ENCODE measurements at regions not wholly inside any gene's neighbourhood (a gene's known extent, or its start where the extent isn't known, plus 50 kb on each side); places are given as distances from the start of the nearest gene placed in this dataset.
A peak's percentile ranks its signal among the peaks of the same experiment; 100 is the strongest.

DNA sequence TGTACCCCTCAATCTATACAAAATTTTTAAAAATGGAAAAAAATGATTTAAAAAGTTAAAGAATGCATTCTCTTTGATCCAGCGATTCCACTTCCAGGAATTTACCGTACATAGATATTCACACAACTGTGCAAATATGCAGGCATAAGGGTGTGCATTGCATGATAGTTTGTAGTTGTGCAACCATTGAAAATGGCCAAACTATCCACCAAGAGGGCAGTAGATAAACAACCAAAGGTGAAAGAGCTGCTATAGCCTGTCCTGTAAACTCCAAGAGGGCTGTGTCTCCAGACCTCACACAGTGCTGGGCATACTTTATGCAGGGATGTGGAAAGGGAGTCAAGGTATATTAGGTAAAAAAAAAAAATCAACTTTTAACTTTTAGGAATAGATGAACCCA, 116.5 kb upstream of the NEDD4L start:
- H3K79me2 ChIP-seq (ENCODE audit: control insufficient read depth, insufficient read depth, low read length, poor library complexity): no peaks in the 10 kb centered on the region
- H3K79me1 ChIP-seq (ENCODE audit: low read length): no peaks in the 10 kb centered on the region
- DNase-seq: peak; percentile 56 to 86
- no peak overlapping the region for H3K4ac ChIP-seq (ENCODE audit: low read depth, low read length)
- no peak overlapping the region for H3K18ac ChIP-seq (ENCODE audit: low read length)
- no peak overlapping the region for H4K12ac ChIP-seq (ENCODE audit: low read depth, low read length)
- no peak overlapping the region for H4K8ac ChIP-seq (ENCODE audit: low read depth, low read length)
- H3K23ac ChIP-seq (ENCODE audit: low read length): no peak overlapping the region
- H3K36me3 ChIP-seq (ENCODE audit: control insufficient read depth in 1 of 2, insufficient read depth in 2 of 2, low read length in 2 of 2): no peaks in the 10 kb centered on the region
- H3K4me3 ChIP-seq (ENCODE audit: low read depth, low read length): no peak overlapping the region
- H2AFZ ChIP-seq (ENCODE audit: insufficient read depth, low read length, poor library complexity): no peak overlapping the region
- H2BK5ac ChIP-seq (ENCODE audit: low read depth, low read length, poor library complexity): no peak overlapping the region
- H3K4me2 ChIP-seq (ENCODE audit: low read length): no peak overlapping the region
- no peak overlapping the region for H3K9ac ChIP-seq (ENCODE audit: low read length)
- no peak overlapping the region for H3K27ac ChIP-seq (ENCODE audit: low read depth, low read length)
- no peak overlapping the region for H2AK5ac ChIP-seq (ENCODE audit: low read length)
- H2BK120ac ChIP-seq (ENCODE audit: insufficient read depth, low read length, poor library complexity): no peak overlapping the region
- no peak overlapping the region for H2BK12ac ChIP-seq (ENCODE audit: low read length)
- H4K91ac ChIP-seq (ENCODE audit: low read depth, low read length): no peak overlapping the region
- H3K4me1 ChIP-seq (ENCODE audit: control insufficient read depth in 1 of 2, insufficient read depth in 2 of 2, low read length in 2 of 2): no peaks in the 10 kb centered on the region
- H3K27me3 ChIP-seq (ENCODE audit: insufficient read depth, low read length): no peaks in the 10 kb centered on the region
- no CpG with 5 or more reads among the region's 2 CpGs for WGBS (ENCODE audit: extremely low coverage, insufficient coverage, insufficient read length)
- H3K9me3 ChIP-seq (ENCODE audit: insufficient read depth, low read depth, low read length): no peaks in the 10 kb centered on the region
- H3K14ac ChIP-seq (ENCODE audit: low read length): no peak overlapping the region

DNA sequence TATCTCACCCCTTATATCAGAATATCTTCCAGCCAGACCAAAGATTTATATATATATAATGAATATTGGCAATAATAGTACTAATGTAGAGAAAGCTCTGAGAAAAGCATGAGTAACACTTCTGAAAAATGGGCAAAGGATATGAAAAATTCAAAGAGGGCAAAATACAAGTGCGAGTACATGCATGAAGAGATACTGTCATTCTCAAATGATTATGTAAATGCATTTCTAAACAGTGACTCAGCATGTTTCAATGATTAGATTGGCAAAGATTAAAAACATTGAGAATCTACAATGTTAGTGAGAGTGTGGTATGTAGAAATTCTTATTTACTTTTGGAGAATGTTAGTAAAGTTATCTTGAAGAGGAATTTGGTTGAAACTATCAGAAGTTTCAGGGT, 118.3 kb upstream of the NEDD4L start:
- peak in 1 of 2 donors; percentile 86 for DNase-seq
- Histone ChIP-seq H3K27me3 (ENCODE audit: insufficient read depth, low read length) (no peaks in the 10 kb centered on the region), H3K23ac (ENCODE audit: low read length) (no peak overlapping the region), H3K4me1 (ENCODE audit: control insufficient read depth in 1 of 2, insufficient read depth in 2 of 2, low read length in 2 of 2) (no peaks in the 10 kb centered on the region), H3K79me1 (ENCODE audit: low read length) (no peaks in the 10 kb centered on the region), H3K79me2 (ENCODE audit: control insufficient read depth, insufficient read depth, low read length, poor library complexity) (no peaks in the 10 kb centered on the region), H3K14ac (ENCODE audit: low read length) (no peak overlapping the region), H3K18ac (ENCODE audit: low read length) (no peak overlapping the region), H2AFZ (ENCODE audit: insufficient read depth, low read length, poor library complexity) (no peak overlapping the region), H3K4ac (ENCODE audit: low read depth, low read length) (no peak overlapping the region), H2BK120ac (ENCODE audit: insufficient read depth, low read length, poor library complexity) (no peak overlapping the region), H3K9me3 (ENCODE audit: insufficient read depth, low read depth, low read length) (no peaks in the 10 kb centered on the region), H4K12ac (ENCODE audit: low read depth, low read length) (no peak overlapping the region), H2BK12ac (ENCODE audit: low read length) (no peak overlapping the region), H3K4me3 (ENCODE audit: low read depth, low read length) (no peak overlapping the region), H3K9ac (ENCODE audit: low read length) (no peak overlapping the region), H3K27ac (ENCODE audit: low read depth, low read length) (no peak overlapping the region), H4K91ac (ENCODE audit: low read depth, low read length) (no peak overlapping the region), H2BK5ac (ENCODE audit: low read depth, low read length, poor library complexity) (no peak overlapping the region), H3K36me3 (ENCODE audit: control insufficient read depth in 1 of 2, insufficient read depth in 2 of 2, low read length in 2 of 2) (no peaks in the 10 kb centered on the region), H2AK5ac (ENCODE audit: low read length) (no peak overlapping the region), H4K8ac (ENCODE audit: low read depth, low read length) (no peak overlapping the region), H3K4me2 (ENCODE audit: low read length) (no peak overlapping the region)
- WGBS (ENCODE audit: extremely low coverage, insufficient coverage, insufficient read length): no CpG with 5 or more reads among the region's 1 CpG

DNA sequence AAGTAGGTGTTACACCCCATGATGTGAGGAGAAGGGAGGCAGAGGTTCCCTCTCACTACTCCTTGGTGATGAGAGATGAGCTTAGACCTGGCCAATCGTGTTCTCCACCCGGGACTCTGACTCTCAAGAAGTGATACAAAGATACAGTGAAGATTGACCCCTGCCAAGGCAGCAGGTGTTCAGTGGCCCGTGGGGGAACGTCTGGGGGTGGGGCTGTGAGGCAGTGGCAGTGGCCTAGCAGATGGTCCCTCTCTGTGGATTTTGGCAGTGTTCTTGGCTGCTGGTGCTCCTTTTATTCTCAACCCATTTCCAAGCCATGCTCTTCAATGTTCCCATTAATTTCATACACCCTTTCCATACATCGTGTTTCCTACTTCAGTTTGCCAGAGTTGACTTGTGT, 120.4 kb upstream of the NEDD4L start:
- Histone ChIP-seq H3K36me3 (ENCODE audit: control insufficient read depth in 1 of 2, insufficient read depth in 2 of 2, low read length in 2 of 2) (no peaks in the 10 kb centered on the region), H3K4me2 (ENCODE audit: low read length) (no peak overlapping the region), H4K8ac (ENCODE audit: low read depth, low read length) (no peak overlapping the region), H3K79me2 (ENCODE audit: control insufficient read depth, insufficient read depth, low read length, poor library complexity) (no peaks in the 10 kb centered on the region), H3K9ac (ENCODE audit: low read length) (no peak overlapping the region), H2AFZ (ENCODE audit: insufficient read depth, low read length, poor library complexity) (no peak overlapping the region), H2AK5ac (ENCODE audit: low read length) (no peak overlapping the region), H3K27ac (ENCODE audit: low read depth, low read length) (no peak overlapping the region), H3K9me3 (ENCODE audit: insufficient read depth, low read depth, low read length) (peaks cover 2% of the 10 kb centered on the region), H4K91ac (ENCODE audit: low read depth, low read length) (no peak overlapping the region), H3K18ac (ENCODE audit: low read length) (no peak overlapping the region), H2BK120ac (ENCODE audit: insufficient read depth, low read length, poor library complexity) (no peak overlapping the region), H3K27me3 (ENCODE audit: insufficient read depth, low read length) (no peaks in the 10 kb centered on the region), H3K14ac (ENCODE audit: low read length) (no peak overlapping the region), H2BK12ac (ENCODE audit: low read length) (no peak overlapping the region), H3K23ac (ENCODE audit: low read length) (no peak overlapping the region), H3K4me3 (ENCODE audit: low read depth, low read length) (no peak overlapping the region), H4K12ac (ENCODE audit: low read depth, low read length) (no peak overlapping the region), H3K79me1 (ENCODE audit: low read length) (no peaks in the 10 kb centered on the region), H3K4me1 (ENCODE audit: control insufficient read depth in 1 of 2, insufficient read depth in 2 of 2, low read length in 2 of 2) (no peaks in the 10 kb centered on the region), H3K4ac (ENCODE audit: low read depth, low read length) (no peak overlapping the region), H2BK5ac (ENCODE audit: low read depth, low read length, poor library complexity) (no peak overlapping the region)
- DNase-seq: no peak
- no CpG with 5 or more reads among the region's 5 CpGs for WGBS (ENCODE audit: extremely low coverage, insufficient coverage, insufficient read length)

DNA sequence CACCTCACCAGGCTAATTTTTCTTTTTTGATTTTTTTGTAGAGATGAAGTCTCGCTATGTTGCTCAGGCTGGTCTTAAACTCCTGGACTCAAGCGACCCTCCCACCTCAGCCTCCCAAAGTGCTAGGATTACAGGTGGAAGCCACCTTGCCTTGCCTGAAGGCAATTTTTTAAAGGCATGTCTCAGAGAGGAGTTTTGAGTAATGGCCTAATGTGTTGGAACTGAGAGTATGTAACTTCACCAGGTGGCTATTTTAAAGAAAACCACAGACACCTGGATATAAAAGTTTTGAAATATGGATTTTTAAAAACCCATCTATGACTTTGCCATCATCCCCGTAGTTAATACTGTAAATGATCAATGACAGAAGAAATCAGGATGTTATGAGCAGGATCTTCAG, 119.8 kb upstream of the ATP8B1 start:
- WGBS (ENCODE audit: extremely low coverage, insufficient coverage, insufficient read length): no CpG with 5 or more reads among the region's 3 CpGs

More for the DNA sequence above, 119.8 kb upstream of the ATP8B1 start:
- Histone ChIP-seq H3K9ac (ENCODE audit: low read length) (no peak overlapping the region), H3K27me3 (ENCODE audit: insufficient read depth, low read length) (no peaks in the 10 kb centered on the region), H3K4me3 (ENCODE audit: low read depth, low read length) (no peak overlapping the region), H3K18ac (ENCODE audit: low read length) (no peak overlapping the region), H2AK5ac (ENCODE audit: low read length) (no peak overlapping the region), H3K14ac (ENCODE audit: low read length) (no peak overlapping the region), H4K12ac (ENCODE audit: low read depth, low read length) (no peak overlapping the region), H3K79me2 (ENCODE audit: control insufficient read depth, insufficient read depth, low read length, poor library complexity) (no peaks in the 10 kb centered on the region), H3K36me3 (ENCODE audit: control insufficient read depth in 1 of 2, insufficient read depth in 2 of 2, low read length in 2 of 2) (no peaks in the 10 kb centered on the region), H2AFZ (ENCODE audit: insufficient read depth, low read length, poor library complexity) (no peak overlapping the region), H3K4me2 (ENCODE audit: low read length) (no peak overlapping the region), H3K27ac (ENCODE audit: low read depth, low read length) (no peak overlapping the region), H3K9me3 (ENCODE audit: insufficient read depth, low read depth, low read length) (peaks cover 2% of the 10 kb centered on the region), H3K23ac (ENCODE audit: low read length) (no peak overlapping the region), H2BK12ac (ENCODE audit: low read length) (no peak overlapping the region), H3K4me1 (ENCODE audit: control insufficient read depth in 1 of 2, insufficient read depth in 2 of 2, low read length in 2 of 2) (no peaks in the 10 kb centered on the region), H2BK120ac (ENCODE audit: insufficient read depth, low read length, poor library complexity) (no peak overlapping the region), H3K4ac (ENCODE audit: low read depth, low read length) (no peak overlapping the region), H2BK5ac (ENCODE audit: low read depth, low read length, poor library complexity) (no peak overlapping the region), H3K79me1 (ENCODE audit: low read length) (no peaks in the 10 kb centered on the region), H4K8ac (ENCODE audit: low read depth, low read length) (no peak overlapping the region), H4K91ac (ENCODE audit: low read depth, low read length) (no peak overlapping the region)
- DNase-seq: peak in 1 of 2 donors; percentile 71
